ENCODE measurements at regions not wholly inside any gene's neighbourhood (a gene's known extent, or its start where the extent isn't known, plus 50 kb on each side); places are given as distances from the start of the nearest gene placed in this dataset.
"Not testable (repeated sequence)": the region's sequence is repeated elsewhere in the genome, so short reads cannot be mapped to it uniquely, and the experiment has no call there.

- TF ChIP-seq CTCF (IDR thresholded peaks at IDR 0.05; ENCODE audit: unreplicated experiment in 3 of 3), result no peak
- Mint-ChIP-seq H3K36me3 (ENCODE audit: low read depth) (no peaks in the 10 kb centered on the region), H3K9me3 (no peaks in the 10 kb centered on the region), H3K27ac (no peak overlapping the region), H3K4me3 (no peak overlapping the region), H3K27me3 (ENCODE audit: low read depth) (no peaks in the 10 kb centered on the region), H3K4me1 (peaks cover 12% of the 10 kb centered on the region)
Measured at GRCh38 chr5:50580506-50580905, 85.9 kb upstream of the PARP8 start.

GRCh38 chr5:50581845-50582244 lies 84.6 kb upstream of the PARP8 start:
- H3K36me3 Mint-ChIP-seq (ENCODE audit: low read depth); H3K27ac Mint-ChIP-seq; H3K4me1 Mint-ChIP-seq; H3K4me3 Mint-ChIP-seq; H3K9me3 Mint-ChIP-seq; H3K27me3 Mint-ChIP-seq (ENCODE audit: low read depth): not testable (repeated sequence)

GRCh38 chr5:50582699-50583098 lies 83.7 kb upstream of the PARP8 start:
- Mint-ChIP-seq H3K27me3 (ENCODE audit: low read depth) (no peaks in the 10 kb centered on the region), H3K4me1 (no peaks in the 10 kb centered on the region), H3K27ac (no peak overlapping the region), H3K36me3 (ENCODE audit: low read depth) (no peaks in the 10 kb centered on the region), H3K4me3 (no peak overlapping the region), H3K9me3 (no peaks in the 10 kb centered on the region)
- TF ChIP-seq CTCF (IDR thresholded peaks at IDR 0.05; ENCODE audit: unreplicated experiment in 3 of 3), result no peak

GRCh38 chr5:50583621-50584020 lies 82.8 kb upstream of the PARP8 start:
- no peak for TF ChIP-seq CTCF (IDR thresholded peaks at IDR 0.05; ENCODE audit: unreplicated experiment in 3 of 3)
- Mint-ChIP-seq H3K4me1 (no peaks in the 10 kb centered on the region), H3K9me3 (no peaks in the 10 kb centered on the region), H3K27ac (no peak overlapping the region), H3K4me3 (no peak overlapping the region), H3K27me3 (ENCODE audit: low read depth) (no peaks in the 10 kb centered on the region), H3K36me3 (ENCODE audit: low read depth) (no peaks in the 10 kb centered on the region)

GRCh38 chr5:50588471-50588870 lies 78.0 kb upstream of the PARP8 start:
- H3K4me1 Mint-ChIP-seq; H3K9me3 Mint-ChIP-seq; H3K36me3 Mint-ChIP-seq (ENCODE audit: low read depth); H3K27me3 Mint-ChIP-seq (ENCODE audit: low read depth); H3K4me3 Mint-ChIP-seq; H3K27ac Mint-ChIP-seq: not testable (repeated sequence)

GRCh38 chr5:50590444-50591189 lies 75.8 kb upstream of the PARP8 start:
- H3K27me3 Mint-ChIP-seq (ENCODE audit: low read depth), result not testable (repeated sequence)

GRCh38 chr5:50591338-50591737 lies 75.1 kb upstream of the PARP8 start:
- H3K4me3 Mint-ChIP-seq; H3K27me3 Mint-ChIP-seq (ENCODE audit: low read depth); H3K9me3 Mint-ChIP-seq; H3K27ac Mint-ChIP-seq; H3K36me3 Mint-ChIP-seq (ENCODE audit: low read depth); H3K4me1 Mint-ChIP-seq: not testable (repeated sequence)

More at GRCh38 chr5:50590444-50591189, 75.8 kb upstream of the PARP8 start:
- H3K4me1 Mint-ChIP-seq; H3K9me3 Mint-ChIP-seq; H3K27ac Mint-ChIP-seq; H3K36me3 Mint-ChIP-seq (ENCODE audit: low read depth); H3K4me3 Mint-ChIP-seq: not testable (repeated sequence)

- Mint-ChIP-seq H3K27me3 (ENCODE audit: low read depth) (no peaks in the 10 kb centered on the region), H3K27ac (no peak overlapping the region), H3K9me3 (peaks cover 10% of the 10 kb centered on the region), H3K36me3 (ENCODE audit: low read depth) (no peaks in the 10 kb centered on the region), H3K4me1 (no peaks in the 10 kb centered on the region), H3K4me3 (no peak overlapping the region)
- no peak for TF ChIP-seq CTCF (IDR thresholded peaks at IDR 0.05; ENCODE audit: unreplicated experiment in 3 of 3)
Measured at GRCh38 chr5:50593681-50594080, 72.8 kb upstream of the PARP8 start.
